NK-92 treated with Interleukin-12 subunit alpha and Interleukin-12 subunit beta, amount 100 ng/mL, for 24 hours (cell line): ENCODE measurements at regions not wholly inside any gene's neighbourhood (a gene's known extent, or its start where the extent isn't known, plus 50 kb on each side); places are given as distances from the start of the nearest gene placed in this dataset.

Experiments
- DNase-seq: peaks from one replicate; lab custom pipeline; 2025; lab: John Stamatoyannopoulos, UW

DNA sequence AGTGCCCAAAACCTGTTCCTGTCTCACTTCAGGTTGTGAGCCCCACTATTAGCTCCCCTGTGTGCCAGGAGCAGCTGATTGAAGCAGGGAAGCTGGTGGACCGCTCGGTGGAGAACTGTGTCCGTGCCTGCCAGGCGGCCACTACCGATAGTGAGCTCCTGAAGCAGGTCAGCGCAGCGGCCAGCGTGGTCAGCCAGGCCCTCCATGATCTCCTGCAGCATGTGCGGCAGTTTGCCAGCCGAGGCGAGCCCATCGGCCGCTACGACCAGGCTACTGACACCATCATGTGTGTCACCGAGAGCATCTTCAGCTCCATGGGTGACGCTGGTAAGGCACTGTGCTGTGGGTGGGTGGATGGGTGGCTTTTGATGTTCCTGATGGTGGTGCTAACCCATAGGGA lies 334.1 kb upstream of the TPM1 start:
- DNase-seq, result no peak

DNA sequence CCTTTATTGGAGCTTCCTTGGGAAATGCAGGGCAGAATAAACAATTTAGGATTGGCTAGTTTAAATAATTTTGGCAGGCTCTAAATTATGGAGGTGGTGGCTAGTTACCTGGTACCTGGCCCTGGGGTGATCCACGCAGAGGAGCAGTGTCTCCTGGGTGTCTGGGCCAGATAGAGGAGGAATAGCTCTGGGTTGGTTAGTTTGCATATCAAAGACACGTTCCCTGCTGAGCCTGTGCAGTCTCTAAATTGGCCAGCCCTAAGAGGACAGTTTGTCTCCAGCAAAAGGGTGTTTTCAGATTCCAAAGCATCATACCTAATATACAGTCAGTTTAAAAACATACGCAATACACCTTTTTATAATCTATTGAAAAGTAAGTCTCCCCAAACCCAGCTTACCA lies 333.3 kb upstream of the TPM1 start:
- DNase-seq, result no peak

DNA sequence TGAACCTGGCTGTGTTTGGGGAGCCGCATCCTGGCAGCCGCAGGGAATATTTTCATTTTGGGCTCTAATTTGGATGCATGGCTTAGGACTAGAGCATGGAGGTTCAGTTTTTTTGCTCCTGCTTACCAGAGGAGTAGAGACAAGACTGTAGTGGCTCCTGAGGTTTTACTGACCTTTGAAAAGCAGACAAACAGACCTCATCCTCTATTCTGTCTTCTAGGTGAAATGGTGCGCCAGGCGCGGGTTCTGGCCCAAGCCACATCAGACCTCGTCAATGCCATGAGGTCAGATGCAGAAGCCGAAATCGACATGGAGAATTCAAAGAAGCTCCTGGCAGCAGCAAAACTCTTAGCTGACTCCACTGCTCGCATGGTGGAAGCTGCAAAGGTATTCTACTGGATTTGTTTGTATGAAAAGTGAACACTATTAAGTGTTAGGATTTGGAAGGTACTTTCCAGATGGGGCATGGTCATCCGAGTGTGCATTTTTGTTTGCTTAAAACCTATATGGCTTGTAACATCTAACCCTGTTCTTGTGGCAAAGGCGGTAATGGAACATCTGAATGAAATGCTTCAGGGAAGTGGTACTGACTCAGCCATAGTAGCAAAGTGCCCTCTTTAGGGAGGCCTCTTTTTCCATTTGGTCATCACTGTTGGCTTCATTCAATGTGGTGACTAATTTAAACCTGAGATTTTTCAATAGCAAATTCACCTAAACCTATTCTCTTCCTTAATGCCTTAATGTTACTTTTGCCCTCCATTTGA lies 330.7 kb upstream of the TPM1 start:
- no peak for DNase-seq

DNA sequence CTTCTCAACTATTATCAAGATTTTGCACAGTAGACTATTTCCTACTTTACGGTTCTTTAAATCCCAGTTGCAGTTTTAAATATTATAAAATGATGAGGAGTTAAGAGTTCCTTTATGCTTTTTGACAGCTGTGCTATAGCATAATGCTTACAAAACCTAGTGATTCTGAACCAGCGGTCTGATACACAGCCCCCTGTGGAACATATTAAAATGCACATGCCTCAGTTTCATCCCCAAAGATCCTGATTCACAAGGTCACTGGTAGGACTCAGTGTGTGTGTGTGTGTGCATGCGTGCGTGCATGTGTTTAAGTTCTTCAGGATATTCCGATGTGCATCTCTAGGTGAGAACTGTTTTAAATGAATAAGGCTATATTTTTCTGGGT lies 330.1 kb upstream of the TPM1 start:
- no peak for DNase-seq

DNA sequence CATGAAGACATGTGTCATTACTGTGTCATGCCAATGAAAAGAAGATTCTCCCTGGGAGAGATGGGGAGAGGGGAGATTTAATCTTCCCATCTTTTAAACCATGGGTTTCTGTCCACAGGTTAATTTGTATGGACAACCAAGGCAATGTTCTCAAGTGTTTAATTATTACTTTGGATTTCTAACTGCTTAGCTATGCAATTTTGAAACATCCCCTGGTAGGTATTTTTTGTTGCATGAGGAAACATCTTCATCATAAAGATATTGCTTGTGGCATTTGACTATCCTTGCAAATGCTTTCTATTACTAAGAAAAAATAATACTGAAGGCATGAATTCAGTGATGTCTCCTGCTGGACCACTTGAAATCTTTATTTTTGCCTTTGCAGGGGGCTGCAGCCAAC lies 326.6 kb upstream of the TPM1 start:
- no peak for DNase-seq

DNA sequence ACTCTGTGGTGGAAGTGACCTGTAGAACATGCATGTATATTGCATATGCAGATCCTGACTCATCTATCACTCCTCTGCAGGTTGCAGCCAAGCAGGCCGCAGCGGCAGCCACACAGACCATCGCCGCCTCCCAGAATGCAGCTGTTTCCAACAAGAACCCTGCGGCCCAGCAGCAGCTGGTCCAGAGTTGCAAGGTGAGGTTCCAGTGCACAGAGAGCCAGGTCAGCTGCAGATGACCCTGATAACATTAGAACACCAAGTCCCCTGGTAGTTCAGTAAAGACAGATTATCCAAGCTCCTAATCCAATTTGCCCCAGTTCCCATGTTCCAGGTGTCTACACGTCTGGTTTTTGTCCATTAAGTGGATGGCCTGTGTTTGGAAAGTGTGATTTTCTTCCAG lies 325.1 kb upstream of the TPM1 start:
- no peak for DNase-seq

DNA sequence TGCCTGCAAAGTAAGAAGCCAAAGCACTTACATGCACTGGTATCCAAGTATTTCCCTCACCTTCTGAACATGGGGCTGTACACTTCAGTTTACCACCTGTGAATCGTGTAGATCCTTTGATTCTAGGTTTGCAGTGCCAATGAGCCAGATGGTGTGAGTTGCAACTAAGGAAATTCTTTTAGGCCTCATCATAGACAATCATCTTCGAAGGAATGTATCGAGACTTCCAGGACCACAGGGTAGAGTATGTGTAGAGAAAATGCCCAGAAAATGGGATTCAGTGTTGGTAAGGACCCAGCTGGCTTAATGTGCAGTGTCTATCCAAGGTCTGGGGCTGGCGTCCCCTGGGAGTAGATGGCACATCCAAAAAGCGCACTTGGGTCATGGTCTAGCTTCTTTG lies 323.2 kb upstream of the TPM1 start:
- DNase-seq, result no peak

DNA sequence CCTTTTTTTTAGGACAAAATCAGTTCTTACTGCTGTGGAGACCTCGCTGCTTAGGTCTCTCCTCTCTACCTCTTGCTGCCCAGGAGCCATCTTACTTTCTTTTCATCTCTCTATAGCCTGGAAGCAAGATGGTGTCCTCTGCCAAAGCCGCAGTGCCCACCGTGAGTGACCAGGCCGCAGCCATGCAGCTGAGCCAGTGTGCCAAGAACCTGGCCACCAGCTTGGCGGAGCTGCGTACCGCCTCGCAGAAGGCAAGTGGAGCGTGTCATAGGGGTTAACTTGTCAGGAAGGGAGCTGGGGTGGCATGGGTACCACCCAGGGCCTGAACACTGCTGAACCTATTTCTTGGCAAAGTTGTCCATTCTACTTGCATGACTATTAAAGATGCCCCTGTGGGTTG lies 320.3 kb upstream of the TPM1 start:
- no peak for DNase-seq

DNA sequence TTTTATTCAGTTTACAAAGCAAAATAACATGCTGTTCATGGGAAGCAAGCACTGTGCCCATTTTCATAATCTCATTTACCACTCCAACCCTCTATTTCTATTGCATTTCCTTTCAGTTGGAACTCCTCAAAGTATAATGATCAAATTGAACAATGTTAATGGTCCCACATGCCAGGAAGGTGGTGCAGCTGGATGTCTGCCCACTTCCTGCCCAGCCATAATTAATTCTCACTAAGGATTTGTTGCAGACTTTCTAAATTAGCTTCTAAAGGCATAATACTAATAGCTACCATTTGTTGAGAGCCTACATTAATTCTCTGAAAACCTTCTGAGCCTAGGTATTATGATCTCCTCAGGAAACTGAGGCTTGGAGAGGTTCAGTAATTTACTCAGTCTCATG lies 316.1 kb upstream of the TPM1 start:
- DNase-seq, result no peak

DNA sequence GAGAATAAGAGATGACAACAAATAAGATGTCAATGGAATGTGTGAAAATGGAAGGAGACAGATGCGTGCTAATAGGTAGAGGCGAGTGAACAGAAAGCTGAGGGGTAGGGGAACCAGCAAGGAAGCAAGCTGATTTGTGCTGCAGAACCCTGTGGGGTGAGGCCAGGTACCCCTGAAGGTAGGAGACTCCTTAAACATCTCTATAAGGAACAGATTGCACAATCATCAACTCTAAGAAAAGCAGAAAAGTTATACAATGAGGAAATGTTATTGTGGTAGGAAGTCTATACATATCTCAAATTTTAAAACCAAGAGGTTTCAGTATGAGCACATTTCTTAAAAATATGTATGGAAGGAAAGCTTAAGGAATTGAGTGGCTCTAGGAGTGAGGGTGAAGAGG lies 315.0 kb upstream of the TPM1 start:
- DNase-seq, result no peak

DNA sequence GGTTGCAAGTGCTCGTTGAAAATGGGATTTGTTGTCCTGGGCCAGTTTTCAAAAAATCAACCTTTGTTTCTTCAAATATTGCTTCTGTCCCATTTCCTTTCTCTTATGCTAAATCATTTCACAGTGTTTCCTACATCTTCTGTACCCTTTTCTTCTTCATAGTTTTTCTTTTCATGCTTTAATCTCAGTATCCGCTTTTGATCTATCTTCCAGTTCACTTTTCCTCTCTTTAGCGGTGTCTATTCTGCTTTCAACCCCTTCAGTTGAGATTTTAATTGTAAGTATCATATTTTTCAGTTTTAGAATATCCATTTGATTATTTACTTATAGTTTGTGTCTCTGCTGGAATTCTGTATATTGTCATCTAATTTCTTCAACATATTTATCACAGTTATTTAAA lies 311.7 kb upstream of the TPM1 start:
- DNase-seq, result no peak

DNA sequence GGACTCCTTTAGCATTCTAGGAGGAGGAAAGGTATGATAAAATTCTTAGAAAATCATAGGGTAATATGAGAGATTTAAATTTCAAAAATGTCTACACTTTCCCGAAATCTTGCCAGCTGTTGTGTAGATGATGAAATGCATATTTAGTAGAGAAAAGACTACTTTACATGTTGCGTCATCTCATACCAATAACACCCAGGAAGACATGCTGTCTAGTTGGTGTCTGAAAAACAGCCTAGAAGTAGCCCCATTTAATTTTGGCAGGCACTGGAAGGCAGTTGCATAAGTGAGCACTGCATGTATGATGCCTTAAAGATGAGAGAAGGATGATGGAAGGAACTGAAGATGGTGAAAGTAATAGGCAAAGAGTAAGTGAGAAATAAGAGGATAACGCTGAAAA lies 310.5 kb upstream of the TPM1 start:
- no peak for DNase-seq

DNA sequence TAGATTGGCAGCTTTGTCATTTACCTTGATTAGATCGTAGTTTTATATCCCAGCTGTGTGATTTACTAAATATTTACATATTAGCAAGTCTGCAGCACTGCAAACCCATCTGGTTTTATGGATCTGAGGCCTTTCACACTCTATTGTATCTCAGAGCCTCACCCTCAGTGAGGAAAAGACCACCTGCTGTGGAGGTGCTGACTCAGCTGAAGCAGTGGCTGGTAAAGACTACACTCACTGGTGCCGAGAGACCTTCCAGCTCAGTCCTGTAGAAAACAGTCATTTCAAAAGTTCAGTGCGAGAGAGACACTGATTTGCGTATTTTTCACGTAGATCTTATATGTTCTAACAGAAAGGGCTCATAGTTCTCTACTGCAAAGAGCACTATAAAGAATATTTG lies 307.8 kb upstream of the TPM1 start:
- no peak for DNase-seq

DNA sequence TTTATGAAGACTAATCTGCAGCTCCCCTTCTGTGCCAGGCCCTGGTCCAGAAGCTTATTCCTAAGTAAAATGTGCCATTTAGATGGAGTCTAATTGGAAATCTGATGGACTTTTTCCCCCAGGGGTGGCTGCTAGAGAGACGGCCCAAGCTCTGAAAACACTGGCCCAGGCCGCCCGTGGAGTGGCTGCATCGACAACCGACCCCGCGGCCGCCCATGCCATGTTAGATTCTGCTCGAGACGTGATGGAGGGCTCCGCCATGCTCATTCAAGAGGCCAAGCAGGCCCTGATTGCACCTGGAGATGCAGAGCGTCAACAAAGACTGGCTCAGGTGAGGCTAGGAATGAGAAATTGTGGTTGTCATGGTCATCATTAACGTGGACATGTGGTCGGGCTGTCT lies 305.8 kb upstream of the TPM1 start:
- no peak for DNase-seq

DNA sequence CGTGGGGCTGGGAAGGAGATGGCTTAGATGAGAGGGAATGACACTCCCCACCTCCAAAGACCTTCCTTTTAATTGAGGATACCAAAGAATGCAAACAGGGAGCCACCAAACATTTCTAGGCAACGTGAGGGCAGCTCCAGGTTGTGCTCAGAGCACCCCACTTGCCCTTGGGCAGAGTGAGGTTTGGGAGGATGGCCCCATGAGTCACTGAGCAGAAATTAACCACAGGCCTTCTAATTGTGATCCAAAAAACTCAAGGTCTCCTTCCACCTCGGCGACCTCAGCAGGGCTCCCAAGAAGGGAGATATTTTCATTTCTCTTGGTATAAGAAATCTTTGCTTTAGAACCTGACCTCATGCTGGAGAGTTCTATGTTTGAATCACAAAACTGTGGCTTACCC lies 305.0 kb upstream of the TPM1 start:
- no peak for DNase-seq

DNA sequence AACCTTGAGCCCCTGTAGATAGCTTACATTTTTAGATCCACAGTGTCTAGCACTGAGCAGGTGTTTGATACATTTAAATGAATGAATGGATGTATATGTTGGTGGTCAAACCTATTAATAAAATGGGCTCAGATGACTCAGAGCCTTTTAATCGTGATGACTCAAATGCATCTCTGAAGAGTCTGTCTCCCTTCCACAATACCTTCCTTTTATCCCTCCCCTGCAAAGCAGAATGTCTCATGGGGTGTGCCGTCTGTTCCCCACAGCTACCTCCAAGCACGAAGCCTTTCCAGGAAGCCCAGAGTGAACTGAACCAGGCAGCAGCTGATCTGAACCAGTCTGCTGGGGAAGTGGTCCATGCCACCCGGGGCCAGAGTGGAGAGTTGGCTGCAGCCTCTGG lies 303.5 kb upstream of the TPM1 start:
- DNase-seq, result no peak

DNA sequence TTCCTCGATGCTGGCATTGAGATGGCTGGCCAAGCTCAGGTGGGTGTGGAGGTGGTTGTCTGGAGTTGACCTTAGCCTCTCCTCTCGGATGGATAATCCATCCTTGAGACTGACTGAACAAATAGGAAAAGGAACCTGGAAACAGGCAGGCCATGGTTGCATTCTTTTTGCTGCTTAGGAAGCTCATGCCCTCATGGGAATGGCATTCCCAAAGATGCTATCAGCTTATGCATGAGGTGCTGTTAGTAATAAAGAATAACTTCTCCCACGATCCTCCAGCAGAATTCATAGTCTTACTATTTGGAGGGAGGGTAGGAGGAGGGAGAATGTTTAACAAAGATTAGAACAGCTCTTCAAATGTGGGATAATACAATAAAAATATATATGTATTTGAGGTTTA lies 303.0 kb upstream of the TPM1 start:
- no peak for DNase-seq

DNA sequence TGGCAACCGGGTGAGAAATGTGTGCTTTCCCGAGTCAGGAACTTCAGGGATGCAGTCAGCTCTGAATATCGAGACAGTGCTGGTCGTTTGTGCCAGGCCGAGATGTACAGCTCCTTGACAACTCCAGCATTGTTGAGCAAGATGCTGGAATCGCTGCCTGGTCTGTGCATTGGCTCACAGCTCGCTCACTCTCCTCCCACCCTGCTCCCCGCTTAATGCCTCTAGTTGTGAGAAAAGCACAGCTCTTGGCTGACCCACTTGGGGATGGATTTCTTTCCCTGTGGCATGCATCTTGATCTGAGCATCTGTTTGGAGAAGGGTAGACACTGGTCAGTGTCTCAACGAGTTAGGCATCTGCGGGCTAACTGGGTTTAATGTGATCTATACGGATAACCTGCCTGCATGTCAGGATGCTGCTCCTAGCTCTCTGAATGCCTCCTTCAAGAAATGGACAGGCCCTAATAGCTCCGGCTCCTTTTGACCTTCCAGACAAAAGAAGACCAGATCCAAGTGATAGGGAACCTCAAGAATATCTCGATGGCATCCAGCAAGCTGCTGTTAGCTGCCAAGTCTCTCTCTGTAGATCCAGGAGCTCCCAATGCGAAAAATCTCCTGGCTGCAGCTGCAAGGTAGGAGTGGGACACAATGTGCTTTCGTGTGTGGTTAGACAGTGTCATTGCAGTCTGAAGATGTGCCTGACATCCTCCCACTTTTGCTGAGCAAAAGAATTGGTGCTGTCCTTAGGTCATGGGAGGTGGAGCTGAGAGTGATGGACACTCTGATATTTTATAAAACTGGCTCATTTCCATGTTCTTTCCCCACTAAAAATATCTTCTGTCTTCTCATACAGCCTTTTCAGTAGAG lies 302.2 kb upstream of the TPM1 start:
- DNase-seq, result no peak

DNA sequence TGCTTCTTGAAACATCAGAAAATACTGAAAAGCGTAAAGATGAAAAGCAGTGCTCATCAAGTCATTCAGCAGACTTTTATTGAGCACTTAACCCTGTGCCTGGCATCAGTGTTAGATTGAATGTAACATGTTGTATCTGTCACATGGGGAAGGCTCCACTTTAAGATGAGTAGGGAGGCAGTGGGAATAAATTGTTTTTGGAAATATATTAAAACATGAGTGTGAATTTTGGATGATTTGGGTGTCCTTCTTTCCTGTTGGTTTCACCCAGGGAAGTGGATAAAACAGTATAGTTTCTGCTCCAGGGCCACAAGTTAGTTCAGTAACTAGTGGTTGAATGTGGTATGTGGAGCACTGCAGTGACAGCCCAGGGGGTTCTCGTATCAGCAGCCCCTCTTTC lies 301.4 kb upstream of the TPM1 start:
- DNase-seq, result no peak

DNA sequence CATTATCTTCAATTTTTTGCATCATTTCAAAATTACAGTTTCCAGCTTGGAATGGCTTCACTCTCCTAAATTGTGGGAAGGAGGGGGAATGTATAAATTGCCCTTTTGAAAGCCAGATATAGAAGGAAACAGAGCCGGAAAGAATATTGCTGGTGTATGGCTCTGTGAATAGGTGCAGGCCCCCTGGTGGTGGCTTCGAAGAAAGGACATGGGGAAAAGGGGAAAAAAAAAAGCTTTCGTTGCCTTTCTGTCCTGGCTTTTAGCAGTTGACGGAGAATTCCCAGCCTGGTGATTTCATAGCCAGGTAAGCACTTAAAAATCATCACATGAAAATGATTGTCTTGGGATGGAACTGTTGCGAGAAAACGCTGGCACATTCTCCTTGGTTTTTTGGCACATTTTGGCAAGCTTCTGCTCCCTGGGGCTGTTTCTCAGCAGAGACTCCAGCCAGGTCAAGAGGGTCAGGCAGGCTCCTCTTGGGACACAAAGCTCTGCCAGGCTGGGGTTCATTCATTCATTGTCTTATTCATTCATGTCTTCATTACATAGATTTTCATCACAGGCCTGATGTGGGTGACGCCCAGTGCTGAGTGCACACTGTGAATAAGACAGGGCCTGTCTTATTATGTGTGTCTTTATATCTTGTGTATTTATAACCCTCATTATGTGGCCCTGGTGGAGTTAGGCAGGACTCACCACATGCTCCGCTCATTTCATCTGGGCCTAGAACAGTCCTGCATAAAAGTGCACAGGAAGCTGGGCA lies 300.0 kb upstream of the TPM1 start:
- peak; percentile 20 for DNase-seq

DNA sequence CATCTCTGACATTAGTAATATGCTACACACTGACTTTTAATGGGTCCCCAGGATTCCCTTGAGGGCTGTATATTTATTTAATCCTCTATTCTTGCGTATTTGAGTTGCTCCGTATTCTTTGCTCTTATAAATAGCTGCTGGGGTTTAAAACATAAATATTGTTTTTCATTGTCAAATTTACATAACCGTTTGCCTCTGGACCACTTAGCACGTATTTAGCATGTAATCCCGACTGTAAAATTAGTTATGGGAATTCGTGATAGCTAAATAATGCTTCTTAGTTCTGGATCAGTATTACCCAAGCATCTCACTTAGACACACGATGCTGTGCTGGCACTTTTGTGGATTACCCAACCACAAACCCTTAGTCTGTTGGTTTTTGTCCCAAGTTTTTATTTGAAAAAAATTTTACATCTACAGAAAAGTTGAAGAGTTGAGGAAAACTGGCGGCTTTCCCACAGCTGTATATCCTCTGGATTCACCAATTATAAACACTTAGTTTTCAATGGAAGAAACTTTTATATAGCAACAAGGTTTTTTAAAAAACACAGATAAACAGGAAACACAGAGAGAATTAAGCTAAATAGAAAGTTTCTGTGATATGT lies 296.8 kb upstream of the TPM1 start:
- DNase-seq, result no peak

DNA sequence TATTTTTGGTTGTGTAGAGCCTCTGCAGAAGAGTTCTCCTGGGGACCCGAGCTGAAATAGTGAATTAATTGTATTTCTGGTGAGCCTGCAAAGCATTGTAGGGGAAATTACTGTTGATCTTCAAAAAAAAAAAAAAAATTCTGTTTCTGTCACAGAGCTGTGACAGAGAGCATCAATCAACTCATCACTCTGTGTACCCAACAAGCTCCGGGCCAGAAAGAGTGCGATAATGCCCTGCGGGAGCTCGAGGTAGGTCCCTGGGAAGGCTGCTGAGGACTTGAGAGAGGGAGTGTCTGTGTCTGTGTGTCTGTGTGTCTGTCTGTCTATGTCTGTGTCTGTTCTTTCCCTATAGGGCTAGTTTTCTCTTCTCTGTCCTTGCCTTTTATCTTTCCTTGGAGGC lies 294.4 kb upstream of the TPM1 start:
- no peak for DNase-seq
